ENCODE measurements at regions not wholly inside any gene's neighbourhood (a gene's known extent, or its start where the extent isn't known, plus 50 kb on each side); places are given as distances from the start of the nearest gene placed in this dataset.

- no peaks in the 10 kb centered on the region for H3K27me3 ChIP-seq (ENCODE audit: control insufficient read depth, insufficient read depth, low read length)
- 0 out of 2 replicates have a peak, but pooled peaks cover 2% of the 10 kb centered on the region for H3K9me3 ChIP-seq (ENCODE audit: control insufficient read depth, insufficient read depth, low read length)
- 60% methylated on average over 1 of the region's 2 CpGs; no CpG with 5 or more reads in 1 of the 2 experiments for WGBS, 2 experiments (ENCODE audit: extremely low coverage in 2 of 2, insufficient read length in 1 of 2)
- H3K23ac ChIP-seq (ENCODE audit: low read depth, low read length): no peak overlapping the region
- no peak overlapping the region for H3K18ac ChIP-seq (ENCODE audit: low read depth, low read length)
- H2BK15ac ChIP-seq (ENCODE audit: low read depth, low read length): no peak overlapping the region
- ATAC-seq (ENCODE audit: low read depth) (no peak), DNase-seq (no peak)
- no peak overlapping the region for H3K4ac ChIP-seq (ENCODE audit: low read depth, low read length)
- no peak for TF ChIP-seq USF2 (IDR thresholded peaks at IDR 0.05; ENCODE audit: low read depth, low read length)
- no peak for TF ChIP-seq BHLHE40 (IDR thresholded peaks at IDR 0.05; ENCODE audit: low read depth, low read length)
- TF ChIP-seq ELK1 (IDR thresholded peaks at IDR 0.05; ENCODE audit: borderline replicate concordance, low read depth, low read length): no peak
- no peak for TF ChIP-seq NFE2L2 (IDR thresholded peaks at IDR 0.05; ENCODE audit: low read depth, low read length)
- TF ChIP-seq CHD1 (IDR thresholded peaks at IDR 0.05; ENCODE audit: low read depth, low read length): no peak
- no peak for TF ChIP-seq POLR2A (IDR thresholded peaks at IDR 0.05; ENCODE audit: low read depth, low read length)
- no peak for TF ChIP-seq RAD21 (IDR thresholded peaks at IDR 0.05; ENCODE audit: low read length)
- TF ChIP-seq FOS (IDR thresholded peaks at IDR 0.05; ENCODE audit: low read depth, low read length): no peak
- no peak for TF ChIP-seq CEBPB (IDR thresholded peaks at IDR 0.05; ENCODE audit: low read depth, low read length)
- no peak for TF ChIP-seq RFX5 (IDR thresholded peaks at IDR 0.05; ENCODE audit: low read depth, low read length)
- no peak for TF ChIP-seq RCOR1 (IDR thresholded peaks at IDR 0.05; ENCODE audit: insufficient replicate concordance, low read length)
- no peak for TF ChIP-seq SMC3 (IDR thresholded peaks at IDR 0.05; ENCODE audit: low read depth, low read length)
- TF ChIP-seq MAZ (IDR thresholded peaks at IDR 0.05; ENCODE audit: borderline replicate concordance, low read depth, low read length): no peak
- TF ChIP-seq MXI1 (IDR thresholded peaks at IDR 0.05; ENCODE audit: borderline replicate concordance, low read depth, low read length): no peak
- no peak for TF ChIP-seq MAFK (IDR thresholded peaks at IDR 0.05; ENCODE audit: low read depth, low read length)
- no peak for TF ChIP-seq CTCF (conservative IDR thresholded peaks at IDR 0.05; ENCODE audit: low read depth, low read length)
- dilution Hi-C loops (cut with HindIII; ENCODE audit: low sequenced_read_pairs, unreplicated experiment): no loop called here
- H2BK20ac ChIP-seq (ENCODE audit: low read depth, low read length): no peak overlapping the region
- H2AK9ac ChIP-seq (replicated peaks; ENCODE audit: low read depth, low read length, poor library complexity): no peak overlapping the region
- H3K56ac ChIP-seq (ENCODE audit: extremely low read depth, insufficient read depth, low read length): no peak overlapping the region
- H4K8ac ChIP-seq (ENCODE audit: low read depth in 2 of 2, low read length in 2 of 2): no peak overlapping the region
- H3K9ac ChIP-seq (ENCODE audit: low read depth, low read length): no peak overlapping the region
- H3K79me1 ChIP-seq (ENCODE audit: low read depth in 1 of 2, low read length in 2 of 2): no peaks in the 10 kb centered on the region
- H4K91ac ChIP-seq (ENCODE audit: insufficient read depth, low read depth, low read length): no peak overlapping the region
- no peaks in the 10 kb centered on the region for H3K9me1 ChIP-seq (ENCODE audit: insufficient read depth, low read length)
- H2BK120ac ChIP-seq (ENCODE audit: low read depth, low read length): no peak overlapping the region
- ChIA-PET POLR2A (ENCODE audit: unreplicated experiment) (no interaction called here), CTCF (no interaction called here)
- no peak overlapping the region for H3K4me3 ChIP-seq (ENCODE audit: insufficient read depth, low read depth, low read length)
- H4K20me1 ChIP-seq (ENCODE audit: insufficient read depth, low read length): no peaks in the 10 kb centered on the region
- H3K36me3 ChIP-seq (ENCODE audit: control insufficient read depth, insufficient read depth, low read length): no peaks in the 10 kb centered on the region
- no peak overlapping the region for H3K14ac ChIP-seq (replicated peaks; ENCODE audit: low read depth, low read length)
- H4K5ac ChIP-seq (ENCODE audit: low read depth, low read length): no peak overlapping the region
- intact Hi-C loops (cut with micrococcal nuclease): no loop called here
- in situ Hi-C loops (cut with MboI; ENCODE audit: low sequenced_read_pairs): no loop called here
- no peak overlapping the region for H2AK5ac ChIP-seq (ENCODE audit: low read depth, low read length)
- no peak overlapping the region for H2AFZ ChIP-seq (replicated peaks; ENCODE audit: low read length, poor library complexity)
- BruUV-seq (replicated peaks): no TSS peak
- no peak overlapping the region for H3K4me2 ChIP-seq (ENCODE audit: low read depth, low read length)
- no peak overlapping the region for H3K27ac ChIP-seq (ENCODE audit: insufficient read depth, low read length)
- no peak overlapping the region for H2BK5ac ChIP-seq (ENCODE audit: low read depth, low read length, poor library complexity, severe bottlenecking)
- H3K4me1 ChIP-seq (ENCODE audit: control insufficient read depth, insufficient read depth, low read length): no peaks in the 10 kb centered on the region
Observed at GRCh38 chr6:23097566-23097965, 528.2 kb downstream of the HDGFL1 start.
